ENCODE measurements at regions not wholly inside any gene's neighbourhood (a gene's known extent, or its start where the extent isn't known, plus 50 kb on each side); places are given as distances from the start of the nearest gene placed in this dataset.

- H3K4me1 ChIP-seq (ENCODE audit: control insufficient read depth, insufficient read depth, low read length) = no peaks in the 10 kb centered on the region
- no peak overlapping the region for H3K4me3 ChIP-seq (ENCODE audit: low read depth, low read length)
- POLR2A ChIA-PET = interaction anchor here (0.6 to 0.7 kb wide), 2 partner anchors 11 to 135 kb away, joined by 3 read pairs; no protein-coding TSS in a partner anchor
- no peaks in the 10 kb centered on the region for H3K36me3 ChIP-seq (ENCODE audit: control insufficient read depth in 2 of 2, insufficient read depth in 1 of 2, low read length in 2 of 2)
- CTCF ChIA-PET = interaction anchor here (0.8 to 1.2 kb wide), 2 partner anchors 13 to 45 kb away, joined by 3 read pairs; no protein-coding TSS in a partner anchor
- TF ChIP-seq ZNF148 (tag by site-specific recombination; IDR thresholded peaks at IDR 0.05; ENCODE audit: borderline replicate concordance) (no peak), SALL2 (tag by site-specific recombination; IDR thresholded peaks at IDR 0.05; ENCODE audit: borderline replicate concordance) (no peak), PATZ1 (tag by site-specific recombination; IDR thresholded peaks at IDR 0.05) (no peak), ZNF626 (tag by site-specific recombination; IDR thresholded peaks at IDR 0.05) (no peak), ZSCAN4 (tag by site-specific recombination; IDR thresholded peaks at IDR 0.05) (no peak), AEBP2 (tag by site-specific recombination; IDR thresholded peaks at IDR 0.05; ENCODE audit: borderline replicate concordance) (no peak), PRDM2 (tag by site-specific recombination; IDR thresholded peaks at IDR 0.05; ENCODE audit: borderline replicate concordance) (no peak), ZNF747 (tag by site-specific recombination; IDR thresholded peaks at IDR 0.05) (no peak), SP3 (tag by site-specific recombination; IDR thresholded peaks at IDR 0.05) (no peak)
- no peaks in the 10 kb centered on the region for H3K9me3 ChIP-seq (ENCODE audit: control insufficient read depth, insufficient read depth, low read depth, low read length)
- H3K27ac ChIP-seq (ENCODE audit: extremely low read depth, low read depth, low read length) = no peak overlapping the region
These were observed 67.9 kb upstream of the ZNF648 start for GRCh38 chr1:182129398-182129797.

GRCh38 chr1:182128502-182128901, 67.0 kb upstream of the ZNF648 start:
- Histone ChIP-seq H3K36me3 (ENCODE audit: control insufficient read depth in 2 of 2, insufficient read depth in 1 of 2, low read length in 2 of 2) (no peaks in the 10 kb centered on the region), H3K4me1 (ENCODE audit: control insufficient read depth, insufficient read depth, low read length) (no peaks in the 10 kb centered on the region), H3K4me3 (ENCODE audit: low read depth, low read length) (no peak overlapping the region), H3K9me3 (ENCODE audit: control insufficient read depth, insufficient read depth, low read depth, low read length) (no peaks in the 10 kb centered on the region), H3K27ac (ENCODE audit: extremely low read depth, low read depth, low read length) (no peak overlapping the region)
- POLR2A ChIA-PET = no interaction called here
- CTCF ChIA-PET = interaction anchor here (1.4 kb wide), 2 partner anchors 15 to 268 kb away, joined by 3 to 5 read pairs; no protein-coding TSS in a partner anchor
- TF ChIP-seq BCL6B (tag by site-specific recombination; IDR thresholded peaks at IDR 0.05) (no peak), ZNF561 (tag by site-specific recombination; IDR thresholded peaks at IDR 0.05; ENCODE audit: borderline replicate concordance) (no peak), ZNF302 (tag by site-specific recombination; IDR thresholded peaks at IDR 0.05; ENCODE audit: low read depth) (no peak), ZNF660 (tag by site-specific recombination; IDR thresholded peaks at IDR 0.05) (no peak), FEZF1 (tag by site-specific recombination; IDR thresholded peaks at IDR 0.05) (no peak), ZNF580 (tag by site-specific recombination; IDR thresholded peaks at IDR 0.05) (no peak), ZNF248 (tag by site-specific recombination; IDR thresholded peaks at IDR 0.05) (no peak), ZNF174 (tag by site-specific recombination; IDR thresholded peaks at IDR 0.05) (no peak), ZNF76 (tag by site-specific recombination; IDR thresholded peaks at IDR 0.05; ENCODE audit: borderline replicate concordance, low read depth) (no peak), ZNF157 (tag by site-specific recombination; IDR thresholded peaks at IDR 0.05) (no peak)

Measured in HEK293 (cell line).